Ovary (tissue), 3 donors: ENCODE measurements at regions not wholly inside any gene's neighbourhood (a gene's known extent, or its start where the extent isn't known, plus 50 kb on each side); places are given as distances from the start of the nearest gene placed in this dataset.

ENCODE experiments used
- POLR2A ChIP-seq: fragments of 450-650 bp; IDR thresholded peaks from one replicate; pipeline ENCODE4 v1.6.1; 2017; ENCODE audit warnings: antibody characterized with exemption, mild to moderate bottlenecking, moderate library complexity
- TF ChIP-seq, protein P1 (sequence below), 3 donors: fragments of 450-650 bp in 2 of 3; fragments of 200-600 bp in 1 of 3; IDR thresholded peaks; one replicate each; pipeline versions ENCODE4 v1.5.1 to v1.8.0; 2016 to 2022; ENCODE audit warnings: antibody characterized with exemption in 3 of 3, mild to moderate bottlenecking in 1 of 3
- donor health status: DM: no; HTN: no; CAD: no.

DNA sequence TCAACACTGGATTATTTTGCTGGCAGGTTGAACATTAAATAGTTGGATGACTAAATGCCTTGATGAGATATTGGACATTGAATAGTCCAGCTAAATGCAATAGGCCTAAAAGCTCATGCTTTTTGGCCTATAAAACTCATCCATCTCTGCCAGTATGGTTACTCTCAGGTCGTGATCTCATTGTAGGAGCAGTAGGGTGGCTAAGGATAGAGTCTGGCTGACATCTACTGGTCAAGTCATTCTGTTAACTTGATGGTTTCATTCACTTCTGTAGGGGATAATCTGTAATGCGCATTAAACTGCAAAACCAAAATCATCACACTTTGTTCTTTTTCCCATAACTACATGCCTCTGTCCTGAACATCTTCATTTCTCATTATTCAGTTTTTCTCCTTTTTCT, 227.0 kb downstream of the DKK2 start:
- TF ChIP-seq, protein P1, sequence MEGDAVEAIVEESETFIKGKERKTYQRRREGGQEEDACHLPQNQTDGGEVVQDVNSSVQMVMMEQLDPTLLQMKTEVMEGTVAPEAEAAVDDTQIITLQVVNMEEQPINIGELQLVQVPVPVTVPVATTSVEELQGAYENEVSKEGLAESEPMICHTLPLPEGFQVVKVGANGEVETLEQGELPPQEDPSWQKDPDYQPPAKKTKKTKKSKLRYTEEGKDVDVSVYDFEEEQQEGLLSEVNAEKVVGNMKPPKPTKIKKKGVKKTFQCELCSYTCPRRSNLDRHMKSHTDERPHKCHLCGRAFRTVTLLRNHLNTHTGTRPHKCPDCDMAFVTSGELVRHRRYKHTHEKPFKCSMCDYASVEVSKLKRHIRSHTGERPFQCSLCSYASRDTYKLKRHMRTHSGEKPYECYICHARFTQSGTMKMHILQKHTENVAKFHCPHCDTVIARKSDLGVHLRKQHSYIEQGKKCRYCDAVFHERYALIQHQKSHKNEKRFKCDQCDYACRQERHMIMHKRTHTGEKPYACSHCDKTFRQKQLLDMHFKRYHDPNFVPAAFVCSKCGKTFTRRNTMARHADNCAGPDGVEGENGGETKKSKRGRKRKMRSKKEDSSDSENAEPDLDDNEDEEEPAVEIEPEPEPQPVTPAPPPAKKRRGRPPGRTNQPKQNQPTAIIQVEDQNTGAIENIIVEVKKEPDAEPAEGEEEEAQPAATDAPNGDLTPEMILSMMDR (IDR thresholded peaks at IDR 0.05): no peak
- no peak for TF ChIP-seq POLR2A
